GM12875 (cell line): ENCODE measurements at regions not wholly inside any gene's neighbourhood (a gene's known extent, or its start where the extent isn't known, plus 50 kb on each side); places are given as distances from the start of the nearest gene placed in this dataset.
A peak's percentile ranks its signal among the peaks of the same experiment; 100 is the strongest.

ENCODE experiments used
- H3K4me3 ChIP-seq: one replicate; pipeline ENCODE4 v1.5.1; 2011; ENCODE audit warnings: low read depth, low read length, control low read depth
- TF ChIP-seq, protein P1 (sequence below): IDR thresholded peaks from 2 replicates; pipeline ENCODE4 v1.5.1; 2011; ENCODE audit warnings: low read depth, mild to moderate bottlenecking, control low read depth, inconsistent platforms, low read length, moderate library complexity, borderline replicate concordance; ENCODE audit not compliant: insufficient read depth

DNA sequence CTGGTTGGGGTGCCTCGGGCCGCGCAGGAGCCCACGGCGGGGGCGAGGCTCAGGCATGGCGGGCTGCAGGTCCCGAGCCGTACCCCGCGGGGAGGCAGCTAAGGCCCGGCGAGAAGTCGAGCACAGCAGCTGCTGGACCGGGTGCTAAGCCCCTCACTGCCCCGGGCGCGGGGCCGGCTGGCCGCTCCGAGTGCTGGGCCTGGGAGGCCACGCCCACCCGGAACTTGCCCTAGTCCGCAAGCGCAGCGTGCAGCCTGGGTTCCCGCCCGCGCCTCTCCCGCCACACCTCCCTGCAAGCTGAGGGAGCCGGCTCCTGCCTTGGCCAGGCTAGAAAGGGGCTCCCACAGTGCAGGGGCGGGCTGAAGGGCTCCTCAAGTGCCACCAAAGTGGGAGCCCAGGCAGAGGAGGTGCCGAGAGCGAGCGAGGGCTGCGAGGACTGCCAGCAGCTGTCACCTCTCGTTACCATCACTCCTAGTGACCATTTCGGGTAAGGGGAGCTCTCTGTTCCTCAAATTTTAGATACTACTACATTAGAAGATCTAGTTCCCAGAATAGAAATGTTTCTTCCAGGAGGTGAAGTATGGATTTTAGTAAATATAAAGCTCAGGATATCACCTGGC lies 417.0 kb upstream of the AGTR1 start:
- TF ChIP-seq, protein P1, sequence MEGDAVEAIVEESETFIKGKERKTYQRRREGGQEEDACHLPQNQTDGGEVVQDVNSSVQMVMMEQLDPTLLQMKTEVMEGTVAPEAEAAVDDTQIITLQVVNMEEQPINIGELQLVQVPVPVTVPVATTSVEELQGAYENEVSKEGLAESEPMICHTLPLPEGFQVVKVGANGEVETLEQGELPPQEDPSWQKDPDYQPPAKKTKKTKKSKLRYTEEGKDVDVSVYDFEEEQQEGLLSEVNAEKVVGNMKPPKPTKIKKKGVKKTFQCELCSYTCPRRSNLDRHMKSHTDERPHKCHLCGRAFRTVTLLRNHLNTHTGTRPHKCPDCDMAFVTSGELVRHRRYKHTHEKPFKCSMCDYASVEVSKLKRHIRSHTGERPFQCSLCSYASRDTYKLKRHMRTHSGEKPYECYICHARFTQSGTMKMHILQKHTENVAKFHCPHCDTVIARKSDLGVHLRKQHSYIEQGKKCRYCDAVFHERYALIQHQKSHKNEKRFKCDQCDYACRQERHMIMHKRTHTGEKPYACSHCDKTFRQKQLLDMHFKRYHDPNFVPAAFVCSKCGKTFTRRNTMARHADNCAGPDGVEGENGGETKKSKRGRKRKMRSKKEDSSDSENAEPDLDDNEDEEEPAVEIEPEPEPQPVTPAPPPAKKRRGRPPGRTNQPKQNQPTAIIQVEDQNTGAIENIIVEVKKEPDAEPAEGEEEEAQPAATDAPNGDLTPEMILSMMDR, result no peak
- no peak overlapping the region for H3K4me3 ChIP-seq

DNA sequence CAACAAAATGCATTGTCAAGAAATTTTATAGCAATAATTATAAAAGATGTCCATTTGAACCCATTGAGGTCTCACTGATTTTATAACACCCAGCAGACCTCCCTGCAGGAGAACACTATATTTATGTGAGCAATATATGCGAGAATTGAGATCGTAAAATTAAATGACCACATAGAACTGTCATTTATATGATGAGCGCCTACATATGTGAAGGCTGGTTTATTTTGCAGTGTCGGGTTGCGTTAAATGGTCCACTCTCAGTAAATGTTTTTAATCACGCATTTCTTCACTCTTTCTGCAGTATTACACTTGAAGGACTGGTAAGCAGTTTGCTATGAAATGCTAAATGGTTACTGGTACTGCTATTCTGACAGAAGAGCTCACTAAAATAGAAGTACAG lies 408.5 kb upstream of the AGTR1 start:
- TF ChIP-seq, protein P1, result no peak
- H3K4me3 ChIP-seq, result no peak overlapping the region

DNA sequence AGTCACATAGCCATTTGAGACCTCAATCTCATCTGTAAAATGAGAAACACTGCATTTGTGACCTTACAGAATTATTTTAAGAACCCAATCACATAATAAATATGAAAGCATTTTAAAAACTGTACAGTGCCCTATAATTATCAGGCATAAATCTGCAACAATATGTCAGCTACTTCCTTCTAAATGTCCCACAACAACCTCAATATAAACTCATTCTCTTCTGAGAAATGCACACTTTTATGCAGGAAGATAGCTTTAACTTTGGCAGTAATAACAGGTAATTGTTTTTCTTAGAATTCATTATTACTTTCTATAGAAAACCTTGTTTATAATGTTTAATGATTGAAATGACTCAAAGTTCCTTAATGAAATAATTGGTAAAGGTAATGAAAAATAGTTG lies 400.7 kb upstream of the AGTR1 start:
- no peak overlapping the region for H3K4me3 ChIP-seq
- TF ChIP-seq, protein P1, result no peak

DNA sequence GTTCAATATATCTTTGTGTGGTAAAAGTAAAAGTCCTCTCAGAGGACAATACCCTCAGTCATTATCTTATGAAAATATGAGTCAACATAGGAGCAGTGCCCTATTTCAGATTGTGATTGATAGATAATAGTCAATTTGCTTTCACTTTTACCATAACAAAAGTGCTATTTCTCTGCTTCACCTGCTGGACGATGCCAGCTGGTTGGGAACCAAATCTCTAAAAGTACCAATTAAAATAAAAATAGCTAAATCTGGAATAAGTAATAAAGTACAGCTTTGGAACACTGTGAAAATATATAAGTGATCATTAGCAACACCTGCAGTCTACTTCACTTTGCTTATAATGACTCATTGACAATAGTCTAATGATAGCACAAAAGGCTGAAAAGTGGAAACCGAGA lies 390.3 kb upstream of the AGTR1 start:
- TF ChIP-seq, protein P1, result no peak
- no peak overlapping the region for H3K4me3 ChIP-seq

DNA sequence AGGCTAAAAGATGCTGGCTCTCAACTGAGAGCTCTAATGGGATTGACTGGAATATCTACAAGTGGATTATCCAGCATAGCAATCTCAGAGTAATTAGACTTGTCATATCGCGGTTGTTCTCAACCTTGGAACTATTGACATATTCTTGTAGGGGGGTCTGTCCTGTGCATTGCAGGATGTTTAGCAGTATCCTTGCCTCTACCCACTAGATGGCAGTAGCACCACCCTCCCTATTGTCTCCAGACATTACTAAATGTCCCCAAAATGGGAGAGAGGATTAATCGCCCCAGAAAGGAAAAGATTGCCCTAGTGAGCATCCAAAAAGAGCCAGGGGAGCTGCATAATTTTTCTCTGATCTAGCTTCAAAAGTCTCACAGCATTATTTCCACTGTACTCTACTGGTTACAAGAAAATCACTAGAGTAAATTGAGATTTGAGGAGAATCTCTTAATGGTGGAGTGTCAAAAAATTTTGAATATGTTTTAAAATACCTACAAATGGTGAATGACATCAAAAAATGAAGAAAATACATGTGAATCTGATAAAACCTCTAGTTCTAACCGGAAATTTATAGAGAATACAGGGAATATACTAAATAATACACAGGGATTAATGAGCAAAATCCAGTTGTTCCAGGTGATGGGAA lies 388.2 kb upstream of the AGTR1 start:
- TF ChIP-seq, protein P1, result peak; percentile 77

DNA sequence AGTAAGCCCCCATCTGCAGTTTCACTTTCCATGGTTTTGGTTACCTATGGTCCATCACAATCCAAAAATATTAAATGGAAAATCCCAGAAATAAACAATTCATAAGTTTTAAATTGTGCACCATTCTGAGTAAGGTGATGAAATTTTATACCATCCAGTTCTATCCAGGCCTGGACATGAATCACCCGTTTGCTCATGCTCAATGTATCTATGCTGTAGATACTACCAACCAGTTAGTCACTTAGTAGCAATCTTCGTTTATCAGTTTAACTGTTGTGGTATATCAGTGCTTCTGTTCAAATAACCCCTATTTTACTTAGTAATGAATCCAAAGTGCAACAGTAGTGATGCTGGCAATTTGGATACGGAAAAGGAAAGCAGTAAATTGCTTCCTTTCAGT lies 381.9 kb upstream of the AGTR1 start:
- TF ChIP-seq, protein P1, result no peak
- H3K4me3 ChIP-seq, result no peak overlapping the region

More for the DNA sequence above, 388.2 kb upstream of the AGTR1 start:
- no peak overlapping the region for H3K4me3 ChIP-seq

DNA sequence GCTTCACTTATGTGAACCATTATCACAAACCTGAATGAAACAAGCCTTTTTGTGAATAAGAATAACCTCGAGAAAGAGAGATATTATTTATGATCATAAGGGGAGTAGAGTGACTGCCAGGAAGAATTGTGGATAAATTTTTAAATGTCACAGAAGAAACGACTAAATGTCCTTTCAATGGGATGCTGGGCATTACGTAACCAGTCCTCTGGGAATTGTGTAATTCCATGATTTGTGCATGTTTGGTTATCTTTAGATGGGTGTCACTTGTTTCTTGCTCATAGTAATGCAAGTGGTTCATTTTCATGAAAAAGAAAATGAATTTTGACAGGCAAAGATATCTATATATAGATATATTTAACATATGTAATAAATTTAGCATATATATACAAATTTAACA lies 379.5 kb upstream of the AGTR1 start:
- TF ChIP-seq, protein P1, result no peak
- H3K4me3 ChIP-seq, result no peak overlapping the region
